ENCODE measurements at regions not wholly inside any gene's neighbourhood (a gene's known extent, or its start where the extent isn't known, plus 50 kb on each side); places are given as distances from the start of the nearest gene placed in this dataset.

DNA sequence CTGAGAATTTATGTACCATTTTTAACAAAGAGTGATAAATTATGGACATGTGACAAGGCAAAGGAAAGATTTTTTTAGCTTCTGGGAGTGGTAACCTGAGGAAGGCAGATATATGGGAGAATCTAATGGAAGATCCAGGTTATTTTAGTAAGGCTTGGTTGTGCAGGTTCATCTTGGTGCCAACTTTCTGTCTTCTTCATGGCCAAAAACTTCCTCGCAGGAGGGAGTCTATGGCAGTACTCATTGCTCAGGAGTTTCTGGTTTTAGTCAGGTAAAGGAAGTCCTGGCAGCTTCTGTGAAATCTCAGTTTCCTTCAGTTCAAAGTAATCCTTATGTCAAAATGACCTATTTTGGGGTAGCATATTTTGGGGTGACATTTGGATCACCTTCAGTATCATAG is 248.3 kb upstream of the KCNN2 start:
- no peak overlapping the region for H3K4me3 ChIP-seq (ENCODE audit: low read length)
- H3F3A ChIP-seq (ENCODE audit: control insufficient read depth, insufficient read depth), result no peaks in the 10 kb centered on the region
- TF ChIP-seq, protein P1, sequence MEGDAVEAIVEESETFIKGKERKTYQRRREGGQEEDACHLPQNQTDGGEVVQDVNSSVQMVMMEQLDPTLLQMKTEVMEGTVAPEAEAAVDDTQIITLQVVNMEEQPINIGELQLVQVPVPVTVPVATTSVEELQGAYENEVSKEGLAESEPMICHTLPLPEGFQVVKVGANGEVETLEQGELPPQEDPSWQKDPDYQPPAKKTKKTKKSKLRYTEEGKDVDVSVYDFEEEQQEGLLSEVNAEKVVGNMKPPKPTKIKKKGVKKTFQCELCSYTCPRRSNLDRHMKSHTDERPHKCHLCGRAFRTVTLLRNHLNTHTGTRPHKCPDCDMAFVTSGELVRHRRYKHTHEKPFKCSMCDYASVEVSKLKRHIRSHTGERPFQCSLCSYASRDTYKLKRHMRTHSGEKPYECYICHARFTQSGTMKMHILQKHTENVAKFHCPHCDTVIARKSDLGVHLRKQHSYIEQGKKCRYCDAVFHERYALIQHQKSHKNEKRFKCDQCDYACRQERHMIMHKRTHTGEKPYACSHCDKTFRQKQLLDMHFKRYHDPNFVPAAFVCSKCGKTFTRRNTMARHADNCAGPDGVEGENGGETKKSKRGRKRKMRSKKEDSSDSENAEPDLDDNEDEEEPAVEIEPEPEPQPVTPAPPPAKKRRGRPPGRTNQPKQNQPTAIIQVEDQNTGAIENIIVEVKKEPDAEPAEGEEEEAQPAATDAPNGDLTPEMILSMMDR (IDR thresholded peaks at IDR 0.05; ENCODE audit: low read depth, low read length, poor library complexity, severe bottlenecking), result no peak
- TF ChIP-seq EZH2phosphoT487 (IDR thresholded peaks at IDR 0.05; ENCODE audit: borderline replicate concordance, low read length), result no peak
- H3K9me3 ChIP-seq (ENCODE audit: control insufficient read depth, insufficient read depth, low read length), result no peaks in the 10 kb centered on the region
- no peaks in the 10 kb centered on the region; the same call in 1 of the 2 replicates for H3K9me2 ChIP-seq (replicated peaks; ENCODE audit: control insufficient read depth, low read length)
- H3K36me3 ChIP-seq (ENCODE audit: control insufficient read depth, low read length), result no peaks in the 10 kb centered on the region
- H3K4me2 ChIP-seq (ENCODE audit: low read length), result no peak overlapping the region
- no peak overlapping the region for H3K27ac ChIP-seq (ENCODE audit: low read depth, low read length)
- no peaks in the 10 kb centered on the region for H3K27me3 ChIP-seq (ENCODE audit: control insufficient read depth, low read length)
- H3K79me2 ChIP-seq (ENCODE audit: control insufficient read depth, low read length), result no peaks in the 10 kb centered on the region
- H4K20me1 ChIP-seq (ENCODE audit: control insufficient read depth, insufficient read depth, low read depth, low read length), result no peaks in the 10 kb centered on the region
- no peaks in the 10 kb centered on the region for H3K4me1 ChIP-seq (ENCODE audit: control insufficient read depth, low read length)

DNA sequence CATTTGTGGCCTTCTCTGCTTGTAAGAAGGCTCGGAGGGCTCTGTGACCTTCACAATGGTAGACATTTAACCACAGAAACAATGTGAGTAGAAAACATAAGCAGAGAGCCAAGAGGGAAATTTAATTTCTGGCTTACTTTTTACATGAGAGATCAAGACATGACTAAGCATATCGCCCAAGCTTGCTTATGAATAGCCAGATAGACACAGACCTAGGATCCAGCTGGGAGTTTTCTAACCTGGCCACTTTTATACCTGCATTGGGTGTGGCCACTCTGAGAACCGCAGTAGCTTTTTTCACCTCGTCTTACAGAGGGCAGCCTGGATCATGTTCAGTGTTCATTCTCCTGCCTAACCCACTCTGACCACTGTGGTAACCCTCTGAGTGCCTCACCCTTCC is 244.9 kb upstream of the KCNN2 start:
- no peak for TF ChIP-seq EZH2phosphoT487 (IDR thresholded peaks at IDR 0.05; ENCODE audit: borderline replicate concordance, low read length)
- TF ChIP-seq, protein P1 (IDR thresholded peaks at IDR 0.05; ENCODE audit: low read depth, low read length, poor library complexity, severe bottlenecking), result no peak
- H3K9me3 ChIP-seq (ENCODE audit: control insufficient read depth, insufficient read depth, low read length), result no peaks in the 10 kb centered on the region
- H3K4me2 ChIP-seq (ENCODE audit: low read length), result no peak overlapping the region
- H3K9me2 ChIP-seq (replicated peaks; ENCODE audit: control insufficient read depth, low read length), result no peaks in the 10 kb centered on the region; the same call in 1 of the 2 replicates
- no peaks in the 10 kb centered on the region for H3K27me3 ChIP-seq (ENCODE audit: control insufficient read depth, low read length)
- no peaks in the 10 kb centered on the region for H4K20me1 ChIP-seq (ENCODE audit: control insufficient read depth, insufficient read depth, low read depth, low read length)
- H3K27ac ChIP-seq (ENCODE audit: low read depth, low read length), result no peak overlapping the region
- H3K79me2 ChIP-seq (ENCODE audit: control insufficient read depth, low read length), result no peaks in the 10 kb centered on the region
- H3F3A ChIP-seq (ENCODE audit: control insufficient read depth, insufficient read depth), result no peaks in the 10 kb centered on the region
- H3K4me3 ChIP-seq (ENCODE audit: low read length), result no peak overlapping the region
- H3K4me1 ChIP-seq (ENCODE audit: control insufficient read depth, low read length), result no peaks in the 10 kb centered on the region
- no peaks in the 10 kb centered on the region for H3K36me3 ChIP-seq (ENCODE audit: control insufficient read depth, low read length)

DNA sequence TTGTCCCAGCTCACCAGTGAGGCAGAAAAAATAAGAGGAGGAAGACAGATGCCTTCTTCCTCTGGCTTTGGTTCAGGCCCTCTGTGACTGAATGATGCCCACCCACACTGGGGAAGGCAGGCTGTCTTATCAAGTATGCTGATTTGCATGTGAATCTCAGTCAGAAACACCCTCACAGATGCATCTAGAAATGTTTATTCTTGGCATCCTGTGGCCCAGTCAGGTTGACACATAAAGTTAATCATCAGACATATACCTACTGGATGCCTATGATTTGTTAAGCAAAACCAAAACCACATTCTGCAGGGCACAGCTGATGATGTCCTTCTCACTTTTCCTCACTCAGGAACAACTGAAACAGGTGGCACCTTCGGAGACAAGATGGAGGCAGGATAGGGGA is 243.4 kb upstream of the KCNN2 start:
- Histone ChIP-seq H3K27me3 (ENCODE audit: control insufficient read depth, low read length) (no peaks in the 10 kb centered on the region), H3K36me3 (ENCODE audit: control insufficient read depth, low read length) (no peaks in the 10 kb centered on the region), H3K4me2 (ENCODE audit: low read length) (no peak overlapping the region), H3K4me1 (ENCODE audit: control insufficient read depth, low read length) (no peaks in the 10 kb centered on the region), H3F3A (ENCODE audit: control insufficient read depth, insufficient read depth) (no peaks in the 10 kb centered on the region), H3K79me2 (ENCODE audit: control insufficient read depth, low read length) (no peaks in the 10 kb centered on the region), H4K20me1 (ENCODE audit: control insufficient read depth, insufficient read depth, low read depth, low read length) (no peaks in the 10 kb centered on the region), H3K9me2 (replicated peaks; ENCODE audit: control insufficient read depth, low read length) (no peaks in the 10 kb centered on the region; the same call in 1 of the 2 replicates), H3K9me3 (ENCODE audit: control insufficient read depth, insufficient read depth, low read length) (no peaks in the 10 kb centered on the region), H3K27ac (ENCODE audit: low read depth, low read length) (no peak overlapping the region), H3K4me3 (ENCODE audit: low read length) (no peak overlapping the region)
- TF ChIP-seq, protein P1 (IDR thresholded peaks at IDR 0.05; ENCODE audit: low read depth, low read length, poor library complexity, severe bottlenecking), result no peak
- TF ChIP-seq EZH2phosphoT487 (IDR thresholded peaks at IDR 0.05; ENCODE audit: borderline replicate concordance, low read length), result no peak
